ENCODE measurements at regions not wholly inside any gene's neighbourhood (a gene's known extent, or its start where the extent isn't known, plus 50 kb on each side); places are given as distances from the start of the nearest gene placed in this dataset.

GRCh38 chr18:42404151-42404550, 449.1 kb downstream of the PIK3C3 start:
- TF ChIP-seq POLR2A (IDR thresholded peaks at IDR 0.05) (no peak), CTCF (IDR thresholded peaks at IDR 0.05) (no peak)

All from testis (tissue), 2 donors.